CD14-positive monocyte (primary cell): ENCODE measurements at regions not wholly inside any gene's neighbourhood (a gene's known extent, or its start where the extent isn't known, plus 50 kb on each side); places are given as distances from the start of the nearest gene placed in this dataset.

Source experiments
- DNase-seq, 3 donors: peaks; one replicate each; pipeline ENCODE4 v3.0.0-alpha.2; 2011 to 2022
- H2AFZ ChIP-seq: 2 replicates; pipeline ENCODE4 v1.6.0; 2012; ENCODE audit warnings: mild to moderate bottlenecking, low read depth, low read length, inconsistent platforms; ENCODE audit not compliant: insufficient read depth, poor library complexity, severe bottlenecking
- H3K27ac ChIP-seq, 2 donors: 1 replicate in 1 of 2; 2 replicates in 1 of 2; pipeline ENCODE4 v1.5.1; 2012 to 2013; ENCODE audit warnings: low read length in 2 of 2, control low read depth in 1 of 2, inconsistent platforms in 1 of 2, low read depth in 1 of 2, mild to moderate bottlenecking in 1 of 2
- H3K27me3 ChIP-seq, 2 donors: one replicate each; pipeline versions ENCODE4 v1.6.0 to v1.6.1; 2011 to 2013; ENCODE audit warnings: low read length in 2 of 2; ENCODE audit not compliant: control insufficient read depth in 2 of 2, insufficient read depth in 2 of 2
- H3K36me3 ChIP-seq, 2 donors: replicated peaks in 1 of 2; 1 replicate in 1 of 2; 2 replicates in 1 of 2; pipeline versions ENCODE4 v1.5.1 to v1.6.1; 2012 to 2013; ENCODE audit warnings: low read length in 2 of 2, control low read depth in 1 of 2, inconsistent platforms in 1 of 2, mild to moderate bottlenecking in 1 of 2; ENCODE audit not compliant: insufficient read depth in 2 of 2, control insufficient read depth in 1 of 2
- H3K4me1 ChIP-seq, 2 donors: 1 replicate in 1 of 2; 2 replicates in 1 of 2; pipeline versions ENCODE4 v1.5.1 to v1.6.1; 2012 to 2013; ENCODE audit warnings: low read length in 2 of 2, control low read depth in 1 of 2, inconsistent platforms in 1 of 2, mild to moderate bottlenecking in 1 of 2, moderate library complexity in 1 of 2; ENCODE audit not compliant: insufficient read depth in 2 of 2, control insufficient read depth in 1 of 2
- H3K4me2 ChIP-seq: replicated peaks from 2 replicates; pipeline ENCODE3; 2012; ENCODE audit warnings: low read length, moderate library complexity, mild to moderate bottlenecking; ENCODE audit not compliant: poor library complexity, severe bottlenecking; ENCODE audit errors: extremely low read depth
- H3K4me3 ChIP-seq, 3 experiments: fragments of 200-600 bp in 1 of 3; sonication (generic) in 1 of 3; replicated peaks in 1 of 3; 1 replicate in 2 of 3; 2 replicates in 1 of 3; pipeline ENCODE4 v1.5.1; 2011 to 2013; ENCODE audit warnings: low read length in 3 of 3, mild to moderate bottlenecking in 3 of 3, control low read depth in 2 of 3, low read depth in 2 of 3, inconsistent platforms in 1 of 3, moderate library complexity in 1 of 3
- H3K79me2 ChIP-seq: 2 replicates; pipeline ENCODE4 v1.6.0; 2012; ENCODE audit warnings: mild to moderate bottlenecking, control low read depth, inconsistent platforms, low read length, moderate library complexity; ENCODE audit not compliant: insufficient read depth
- H3K9ac ChIP-seq: 2 replicates; pipeline ENCODE4 v1.6.0; 2017; ENCODE audit warnings: low read length, mild to moderate bottlenecking; ENCODE audit not compliant: insufficient read depth, poor library complexity, severe bottlenecking
- H3K9me3 ChIP-seq, 2 donors: replicated peaks in 1 of 2; 1 replicate in 1 of 2; 2 replicates in 1 of 2; pipeline versions ENCODE4 v1.5.1 to v1.6.1; 2012 to 2013; ENCODE audit warnings: low read length in 2 of 2, control low read depth in 1 of 2; ENCODE audit not compliant: control insufficient read depth in 1 of 2, insufficient read depth in 1 of 2
- H4K20me1 ChIP-seq: 2 replicates; pipeline ENCODE4 v1.6.0; 2012; ENCODE audit warnings: mild to moderate bottlenecking, low read length, control low read depth, moderate library complexity; ENCODE audit not compliant: insufficient read depth
- H3K27ac Mint-ChIP-seq, 7 donors: one replicate each; pipeline ENCODE4 v1.8.0; 2020; ENCODE audit warnings: mild to moderate bottlenecking in 7 of 7, mixed read lengths in 7 of 7, moderate library complexity in 6 of 7, inconsistent platforms in 2 of 7
- H3K27me3 Mint-ChIP-seq, 3 donors: one replicate each; pipeline ENCODE4 v1.8.0; 2021 to 2022; ENCODE audit warnings: low read depth in 3 of 3, mild to moderate bottlenecking in 3 of 3, mixed read lengths in 3 of 3, moderate library complexity in 3 of 3, inconsistent platforms in 1 of 3
- H3K36me3 Mint-ChIP-seq, 2 donors: one replicate each; pipeline ENCODE4 v1.8.0; 2020; ENCODE audit warnings: mixed read lengths in 2 of 2, inconsistent platforms in 1 of 2, mild to moderate bottlenecking in 1 of 2
- H3K4me1 Mint-ChIP-seq: one replicate; pipeline ENCODE4 v1.8.0; 2020; ENCODE audit warnings: mild to moderate bottlenecking, mixed read lengths
- H3K4me3 Mint-ChIP-seq, 2 donors: one replicate each; pipeline ENCODE4 v1.8.0; 2020; ENCODE audit warnings: mild to moderate bottlenecking in 2 of 2, mixed read lengths in 2 of 2, moderate library complexity in 1 of 2
- H3K9me3 Mint-ChIP-seq, 7 donors: one replicate each; pipeline ENCODE4 v1.8.0; 2020 to 2022; ENCODE audit warnings: mixed read lengths in 7 of 7, mild to moderate bottlenecking in 6 of 7, moderate library complexity in 6 of 7, inconsistent platforms in 2 of 7
- CTCF ChIP-seq: fragments of 200-600 bp; IDR thresholded peaks from one replicate; pipeline ENCODE4 v1.8.0; 2022; ENCODE audit warnings: antibody characterized with exemption, mild to moderate bottlenecking
- WGBS: methylation state at CpG from one replicate; pipeline ENCODE4 v1.1.5; 2013; ENCODE audit warnings: missing lambda C conversion rate; ENCODE audit not compliant: insufficient coverage; 5-methylcytosine and 5-hydroxymethylcytosine counted together
- intact Hi-C, 2 donors: fragments of 100-400 bp; cut with micrococcal nuclease; formaldehyde crosslinking; loops; one replicate each; pipeline versions ENCODE4 v1.15.0 to v1.15.1; 2023

GRCh38 chr13:85441364-85441763, 357.9 kb downstream of the SLITRK6 start:
- Histone ChIP-seq H3K9me3 (peaks cover 0 to 4% of the 10 kb centered on the region in 2 donors), H3K9ac (no peak overlapping the region), H3K4me2 (no peak overlapping the region), H3K27me3 (no peaks in the 10 kb centered on the region), H3K4me1 (no peaks in the 10 kb centered on the region), H2AFZ (no peak overlapping the region), H4K20me1 (no peaks in the 10 kb centered on the region), H3K79me2 (no peaks in the 10 kb centered on the region), H3K27ac (no peak overlapping the region), H3K36me3 (no peaks in the 10 kb centered on the region), H3K4me3 (no peak overlapping the region)
- H3K4me3 Mint-ChIP-seq = no peak overlapping the region
- H3K27me3 Mint-ChIP-seq = no peaks in the 10 kb centered on the region
- H3K27ac Mint-ChIP-seq = no peak overlapping the region
- H3K36me3 Mint-ChIP-seq = no peaks in the 10 kb centered on the region
- no peak for DNase-seq
- intact Hi-C loops = no loop called here
- no peaks in the 10 kb centered on the region for H3K4me1 Mint-ChIP-seq
- peaks cover 0 to 5% (median 0%) of the 10 kb centered on the region in 7 donors for H3K9me3 Mint-ChIP-seq
- TF ChIP-seq CTCF = no peak
- 94% methylated on average over 9 of the region's 12 CpGs for WGBS

GRCh38 chr13:85436029-85436428, 363.2 kb downstream of the SLITRK6 start:
- WGBS = no CpG with 5 or more reads among the region's 1 CpG
- H3K4me3 ChIP-seq = no peak overlapping the region
- DNase-seq = no peak
- H3K36me3 ChIP-seq = no peaks in the 10 kb centered on the region
- H3K4me1 ChIP-seq = no peaks in the 10 kb centered on the region
- no peak for TF ChIP-seq CTCF
- no peaks in the 10 kb centered on the region for H3K27me3 ChIP-seq
- no peaks in the 10 kb centered on the region for H4K20me1 ChIP-seq
- H3K36me3 Mint-ChIP-seq = no peaks in the 10 kb centered on the region
- no peak overlapping the region for H3K9ac ChIP-seq
- H3K27ac Mint-ChIP-seq = no peak overlapping the region
- H3K27ac ChIP-seq = no peak overlapping the region
- no peaks in the 10 kb centered on the region for H3K4me1 Mint-ChIP-seq
- no peak overlapping the region for H2AFZ ChIP-seq
- H3K27me3 Mint-ChIP-seq = no peaks in the 10 kb centered on the region
- peaks cover 10% of the 10 kb centered on the region in 2 donors for H3K9me3 ChIP-seq
- H3K79me2 ChIP-seq = no peaks in the 10 kb centered on the region
- peaks cover 0 to 8% (median 4%) of the 10 kb centered on the region in 7 donors for H3K9me3 Mint-ChIP-seq
- H3K4me3 Mint-ChIP-seq = no peak overlapping the region
- H3K4me2 ChIP-seq = no peak overlapping the region
- intact Hi-C loops = no loop called here
